ENCODE measurements at regions not wholly inside any gene's neighbourhood (a gene's known extent, or its start where the extent isn't known, plus 50 kb on each side); places are given as distances from the start of the nearest gene placed in this dataset.

GRCh38 chr10:3000048-3000447 lies 67.3 kb upstream of the PFKP start:
- ATAC-seq (ENCODE audit: low read depth) (no peak), DNase-seq (ENCODE audit: low spot score) (no peak)
- H3K9me3 ChIP-seq (ENCODE audit: severe bottlenecking), result no peaks in the 10 kb centered on the region
- TF ChIP-seq CTCF (IDR thresholded peaks at IDR 0.05; ENCODE audit: poor library complexity, severe bottlenecking), result no peak
- H3K27me3 ChIP-seq (ENCODE audit: insufficient read depth, poor library complexity, severe bottlenecking), result no peaks in the 10 kb centered on the region
- no peak overlapping the region for H3K4me3 ChIP-seq (ENCODE audit: severe bottlenecking)
- no peaks in the 10 kb centered on the region for H3K4me1 ChIP-seq (ENCODE audit: insufficient read depth, poor library complexity, severe bottlenecking)
- no peak overlapping the region for H3K27ac ChIP-seq (ENCODE audit: poor library complexity, severe bottlenecking)
- H3K36me3 ChIP-seq (ENCODE audit: low read depth), result no peaks in the 10 kb centered on the region

GRCh38 chr10:2994221-2994961 lies 73.0 kb upstream of the PFKP start:
- DNase-seq (ENCODE audit: low spot score), result no peak
- no peak for ATAC-seq (ENCODE audit: low read depth)
- Histone ChIP-seq H3K27ac (ENCODE audit: poor library complexity, severe bottlenecking) (no peak overlapping the region), H3K36me3 (ENCODE audit: low read depth) (no peaks in the 10 kb centered on the region), H3K9me3 (ENCODE audit: severe bottlenecking) (no peaks in the 10 kb centered on the region), H3K27me3 (ENCODE audit: insufficient read depth, poor library complexity, severe bottlenecking) (no peaks in the 10 kb centered on the region), H3K4me1 (ENCODE audit: insufficient read depth, poor library complexity, severe bottlenecking) (no peaks in the 10 kb centered on the region), H3K4me3 (ENCODE audit: severe bottlenecking) (no peak overlapping the region)
- TF ChIP-seq CTCF (IDR thresholded peaks at IDR 0.05; ENCODE audit: poor library complexity, severe bottlenecking), result no peak

DNA sequence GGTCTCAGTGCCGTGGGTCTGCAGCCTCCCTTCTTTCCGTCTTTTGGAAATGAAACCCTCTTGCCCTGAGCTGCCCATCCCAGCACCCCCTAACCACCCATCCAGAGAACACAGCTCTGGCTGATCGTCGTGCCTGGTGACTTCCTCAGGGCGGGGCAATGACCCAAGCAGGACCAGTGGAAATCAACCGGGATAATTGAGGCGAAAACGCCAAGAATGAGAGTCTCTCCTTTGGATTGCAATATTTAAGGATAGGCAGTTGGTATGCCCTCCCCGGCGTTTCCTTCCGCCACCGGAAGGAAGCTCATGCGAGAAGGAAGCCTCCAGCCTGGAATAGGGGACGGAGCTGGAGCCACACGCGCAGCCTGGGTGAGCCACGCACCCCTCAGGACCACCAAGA lies 73.7 kb upstream of the PFKP start:
- Histone ChIP-seq H3K36me3 (ENCODE audit: low read depth) (no peaks in the 10 kb centered on the region), H3K9me3 (ENCODE audit: severe bottlenecking) (no peaks in the 10 kb centered on the region), H3K27ac (ENCODE audit: poor library complexity, severe bottlenecking) (no peak overlapping the region), H3K27me3 (ENCODE audit: insufficient read depth, poor library complexity, severe bottlenecking) (no peaks in the 10 kb centered on the region), H3K4me3 (ENCODE audit: severe bottlenecking) (no peak overlapping the region), H3K4me1 (ENCODE audit: insufficient read depth, poor library complexity, severe bottlenecking) (no peaks in the 10 kb centered on the region)
- DNase-seq (ENCODE audit: low spot score), result no peak
- ATAC-seq (ENCODE audit: low read depth), result no peak
- TF ChIP-seq CTCF (IDR thresholded peaks at IDR 0.05; ENCODE audit: poor library complexity, severe bottlenecking), result no peak

- Histone ChIP-seq H3K9me3 (ENCODE audit: severe bottlenecking) (no peaks in the 10 kb centered on the region), H3K4me1 (ENCODE audit: insufficient read depth, poor library complexity, severe bottlenecking) (no peaks in the 10 kb centered on the region), H3K27ac (ENCODE audit: poor library complexity, severe bottlenecking) (no peak overlapping the region), H3K27me3 (ENCODE audit: insufficient read depth, poor library complexity, severe bottlenecking) (no peaks in the 10 kb centered on the region), H3K4me3 (ENCODE audit: severe bottlenecking) (no peak overlapping the region), H3K36me3 (ENCODE audit: low read depth) (no peaks in the 10 kb centered on the region)
- TF ChIP-seq CTCF (IDR thresholded peaks at IDR 0.05; ENCODE audit: poor library complexity, severe bottlenecking), result peak; percentile 31
- ATAC-seq (ENCODE audit: low read depth), result no peak
- DNase-seq (ENCODE audit: low spot score), result no peak
Measured at GRCh38 chr10:2992401-2993198, 74.7 kb upstream of the PFKP start.

GRCh38 chr10:2990764-2991163 lies 76.6 kb upstream of the PFKP start:
- no peak for TF ChIP-seq CTCF (IDR thresholded peaks at IDR 0.05; ENCODE audit: poor library complexity, severe bottlenecking)
- Histone ChIP-seq H3K4me1 (ENCODE audit: insufficient read depth, poor library complexity, severe bottlenecking) (peaks cover 8% of the 10 kb centered on the region), H3K27ac (ENCODE audit: poor library complexity, severe bottlenecking) (no peak overlapping the region), H3K36me3 (ENCODE audit: low read depth) (no peaks in the 10 kb centered on the region), H3K9me3 (ENCODE audit: severe bottlenecking) (no peaks in the 10 kb centered on the region), H3K4me3 (ENCODE audit: severe bottlenecking) (no peak overlapping the region), H3K27me3 (ENCODE audit: insufficient read depth, poor library complexity, severe bottlenecking) (no peaks in the 10 kb centered on the region)
- no peak for DNase-seq (ENCODE audit: low spot score)
- no peak for ATAC-seq (ENCODE audit: low read depth)

All from RWPE2 (cell line).